ENCODE measurements at regions not wholly inside any gene's neighbourhood (a gene's known extent, or its start where the extent isn't known, plus 50 kb on each side); places are given as distances from the start of the nearest gene placed in this dataset.

GRCh38 chr13:85619321-85619720, 179.9 kb downstream of the SLITRK6 start (continued):
- no peak for TF ChIP-seq PKNOX1 (IDR thresholded peaks at IDR 0.05)
- no peak for TF ChIP-seq PAX5 (IDR thresholded peaks at IDR 0.05; ENCODE audit: borderline replicate concordance, low read depth, low read length)
- TF ChIP-seq CBX5 (IDR thresholded peaks at IDR 0.05; ENCODE audit: low read depth): no peak
- TF ChIP-seq ZNF274 (IDR thresholded peaks at IDR 0.05; ENCODE audit: insufficient read depth, insufficient read length): no peak
- TF ChIP-seq PAX8 (IDR thresholded peaks at IDR 0.05): no peak
- no peak for TF ChIP-seq ZNF24 (IDR thresholded peaks at IDR 0.05)
- TF ChIP-seq SUPT20H (IDR thresholded peaks at IDR 0.05; ENCODE audit: borderline replicate concordance, control insufficient read depth, low read depth, low read length): no peak
- TF ChIP-seq NR2F1 (conservative IDR thresholded peaks at IDR 0.05): no peak
- TF ChIP-seq CBX3 (IDR thresholded peaks at IDR 0.05; ENCODE audit: borderline replicate concordance, low read depth): no peak

GRCh38 chr13:85618521-85618920, 180.7 kb downstream of the SLITRK6 start:
- Histone ChIP-seq H3K27ac (ENCODE audit: control insufficient read depth, insufficient read depth) (no peak overlapping the region), H3K4me1 (ENCODE audit: control insufficient read depth, insufficient read depth, low read length) (no peaks in the 10 kb centered on the region), H3K4me2 (ENCODE audit: control insufficient read depth, insufficient read depth) (no peak overlapping the region), H3K9me3 (replicated peaks; ENCODE audit: control insufficient read depth, insufficient read depth, low read length) (no peaks in the 10 kb centered on the region), H3K36me3 (ENCODE audit: control insufficient read depth in 2 of 2, insufficient read depth in 2 of 2, low read length in 1 of 2) (no peaks in the 10 kb centered on the region), H3K79me2 (ENCODE audit: control insufficient read depth, insufficient read depth, low read length) (no peaks in the 10 kb centered on the region), H2AFZ (ENCODE audit: control insufficient read depth, low read depth, low read length) (no peak overlapping the region), H3K9ac (ENCODE audit: control insufficient read depth, insufficient read depth, low read length) (no peak overlapping the region), H3K4me3 (no peak overlapping the region), H4K20me1 (ENCODE audit: control insufficient read depth, insufficient read depth) (no peaks in the 10 kb centered on the region), H3K27me3 (replicated peaks in 1 of 2; ENCODE audit: control insufficient read depth in 2 of 2, insufficient read depth in 2 of 2, low read length in 1 of 2) (no peaks in the 10 kb centered on the region)
- CTCF ChIA-PET: no interaction called here
- ATAC-seq: no peak
- in situ Hi-C loops (cut with MboI) (no loop called here), intact Hi-C loops (cut with micrococcal nuclease; ENCODE audit: unreplicated experiment) (no loop called here)
- RAD21 ChIA-PET (ENCODE audit: unreplicated experiment): no interaction called here
- POLR2A ChIA-PET: no interaction called here
- SMC1A ChIA-PET (ENCODE audit: uncharacterized antibody, unreplicated experiment): no interaction called here
- DNase-seq (ENCODE audit: low read depth, low spot score): no peak
- BruUV-seq (replicated peaks): no TSS peak
- WGBS (ENCODE audit: insufficient coverage, insufficient replicate concordance, low lambda C conversion rate, missing lambda C conversion rate): 31% methylated on average over 5 of the region's 5 CpGs
- FAIRE-seq: no peak
- TF ChIP-seq ZNF207 (IDR thresholded peaks at IDR 0.05; ENCODE audit: borderline replicate concordance) (no peak), POLR2AphosphoS5 (IDR thresholded peaks at IDR 0.05; ENCODE audit: low read length) (no peak), EED (IDR thresholded peaks at IDR 0.05; ENCODE audit: low read depth) (no peak), HDAC2 (IDR thresholded peaks at IDR 0.05) (no peak), MLLT1 (IDR thresholded peaks at IDR 0.05) (no peak), ZNF24 (IDR thresholded peaks at IDR 0.05) (no peak), TCF12 (IDR thresholded peaks at IDR 0.05; ENCODE audit: low read depth, low read length) (no peak), DPF2 (IDR thresholded peaks at IDR 0.05) (no peak), SP1 (IDR thresholded peaks at IDR 0.05; ENCODE audit: low read depth, low read length) (no peak), SPI1 (IDR thresholded peaks at IDR 0.05; ENCODE audit: borderline replicate concordance, insufficient read depth, low read depth, low read length) (no peak), RCOR1 (conservative IDR thresholded peaks at IDR 0.05; ENCODE audit: low read depth, low read length) (no peak), PAX5 (IDR thresholded peaks at IDR 0.05; ENCODE audit: borderline replicate concordance, low read depth, low read length) (no peak), POU2F2 (IDR thresholded peaks at IDR 0.05; ENCODE audit: borderline replicate concordance, low read depth, low read length) (no peak), NRF1 (conservative IDR thresholded peaks at IDR 0.05; ENCODE audit: low read depth, low read length) (no peak), ZSCAN29 (IDR thresholded peaks at IDR 0.05) (no peak), IRF4 (IDR thresholded peaks at IDR 0.05; ENCODE audit: low read depth, low read length) (no peak), BRCA1 (IDR thresholded peaks at IDR 0.05; ENCODE audit: low read depth, low read length) (no peak)
